ENCODE measurements at regions not wholly inside any gene's neighbourhood (a gene's known extent, or its start where the extent isn't known, plus 50 kb on each side); places are given as distances from the start of the nearest gene placed in this dataset.

DNA sequence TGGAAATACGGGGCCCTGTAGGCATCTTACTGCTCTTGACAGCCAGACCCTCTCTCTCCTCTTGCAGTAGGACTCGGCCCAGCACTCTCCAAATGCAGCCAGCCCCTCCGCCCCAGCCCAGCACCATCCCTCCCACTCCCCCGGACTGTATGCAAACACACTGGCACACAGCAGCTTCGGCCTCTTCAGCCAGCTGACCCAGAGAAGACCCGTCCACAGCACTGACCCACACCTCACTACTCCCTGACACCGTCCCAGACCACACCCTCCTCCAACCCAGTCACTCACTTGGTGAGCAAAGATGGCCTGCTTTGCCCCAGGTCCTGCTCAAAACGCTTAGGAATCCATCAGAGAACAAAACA, 164.6 kb downstream of the IGLL1 start:
- Histone ChIP-seq H3K27ac (ENCODE audit: low read depth in 1 of 2, low read length in 2 of 2) (no peak overlapping the region), H3K27me3 (ENCODE audit: control insufficient read depth in 2 of 2, insufficient read depth in 2 of 2, low read length in 2 of 2) (no peaks in the 10 kb centered on the region), H3K9me3 (replicated peaks in 1 of 2; ENCODE audit: control insufficient read depth in 1 of 2, insufficient read depth in 1 of 2, low read length in 2 of 2) (no peaks in the 10 kb centered on the region), H3K4me1 (ENCODE audit: control insufficient read depth in 1 of 2, insufficient read depth in 2 of 2, low read length in 2 of 2) (no peaks in the 10 kb centered on the region), H3K4me2 (replicated peaks; ENCODE audit: extremely low read depth, low read length, poor library complexity, severe bottlenecking) (no peak overlapping the region), H3K36me3 (replicated peaks in 1 of 2; ENCODE audit: control insufficient read depth in 1 of 2, insufficient read depth in 2 of 2, low read length in 2 of 2) (no peaks in the 10 kb centered on the region), H2AFZ (ENCODE audit: insufficient read depth, low read depth, low read length, poor library complexity, severe bottlenecking) (no peak overlapping the region), H3K79me2 (ENCODE audit: insufficient read depth, low read length) (no peaks in the 10 kb centered on the region), H3K4me3 (replicated peaks in 1 of 3; ENCODE audit: low read depth in 2 of 3, low read length in 3 of 3) (no peak overlapping the region), H3K9ac (ENCODE audit: insufficient read depth, low read length, poor library complexity, severe bottlenecking) (no peak overlapping the region), H4K20me1 (ENCODE audit: insufficient read depth, low read length) (no peaks in the 10 kb centered on the region)
- TF ChIP-seq, protein P1, sequence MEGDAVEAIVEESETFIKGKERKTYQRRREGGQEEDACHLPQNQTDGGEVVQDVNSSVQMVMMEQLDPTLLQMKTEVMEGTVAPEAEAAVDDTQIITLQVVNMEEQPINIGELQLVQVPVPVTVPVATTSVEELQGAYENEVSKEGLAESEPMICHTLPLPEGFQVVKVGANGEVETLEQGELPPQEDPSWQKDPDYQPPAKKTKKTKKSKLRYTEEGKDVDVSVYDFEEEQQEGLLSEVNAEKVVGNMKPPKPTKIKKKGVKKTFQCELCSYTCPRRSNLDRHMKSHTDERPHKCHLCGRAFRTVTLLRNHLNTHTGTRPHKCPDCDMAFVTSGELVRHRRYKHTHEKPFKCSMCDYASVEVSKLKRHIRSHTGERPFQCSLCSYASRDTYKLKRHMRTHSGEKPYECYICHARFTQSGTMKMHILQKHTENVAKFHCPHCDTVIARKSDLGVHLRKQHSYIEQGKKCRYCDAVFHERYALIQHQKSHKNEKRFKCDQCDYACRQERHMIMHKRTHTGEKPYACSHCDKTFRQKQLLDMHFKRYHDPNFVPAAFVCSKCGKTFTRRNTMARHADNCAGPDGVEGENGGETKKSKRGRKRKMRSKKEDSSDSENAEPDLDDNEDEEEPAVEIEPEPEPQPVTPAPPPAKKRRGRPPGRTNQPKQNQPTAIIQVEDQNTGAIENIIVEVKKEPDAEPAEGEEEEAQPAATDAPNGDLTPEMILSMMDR (IDR thresholded peaks at IDR 0.05): no peak
- Mint-ChIP-seq H3K27me3 (ENCODE audit: low read depth in 3 of 3) (peaks cover 2% of the 10 kb centered on the region in 3 donors), H3K4me1 (peaks cover 5% of the 10 kb centered on the region), H3K27ac (no peak overlapping the region), H3K9me3 (no peaks in the 10 kb centered on the region), H3K36me3 (no peaks in the 10 kb centered on the region), H3K4me3 (no peak overlapping the region)
- intact Hi-C loops (cut with micrococcal nuclease): no loop called here
- no peak for DNase-seq
- WGBS (ENCODE audit: insufficient coverage): 79% methylated on average over 8 of the region's 8 CpGs

DNA sequence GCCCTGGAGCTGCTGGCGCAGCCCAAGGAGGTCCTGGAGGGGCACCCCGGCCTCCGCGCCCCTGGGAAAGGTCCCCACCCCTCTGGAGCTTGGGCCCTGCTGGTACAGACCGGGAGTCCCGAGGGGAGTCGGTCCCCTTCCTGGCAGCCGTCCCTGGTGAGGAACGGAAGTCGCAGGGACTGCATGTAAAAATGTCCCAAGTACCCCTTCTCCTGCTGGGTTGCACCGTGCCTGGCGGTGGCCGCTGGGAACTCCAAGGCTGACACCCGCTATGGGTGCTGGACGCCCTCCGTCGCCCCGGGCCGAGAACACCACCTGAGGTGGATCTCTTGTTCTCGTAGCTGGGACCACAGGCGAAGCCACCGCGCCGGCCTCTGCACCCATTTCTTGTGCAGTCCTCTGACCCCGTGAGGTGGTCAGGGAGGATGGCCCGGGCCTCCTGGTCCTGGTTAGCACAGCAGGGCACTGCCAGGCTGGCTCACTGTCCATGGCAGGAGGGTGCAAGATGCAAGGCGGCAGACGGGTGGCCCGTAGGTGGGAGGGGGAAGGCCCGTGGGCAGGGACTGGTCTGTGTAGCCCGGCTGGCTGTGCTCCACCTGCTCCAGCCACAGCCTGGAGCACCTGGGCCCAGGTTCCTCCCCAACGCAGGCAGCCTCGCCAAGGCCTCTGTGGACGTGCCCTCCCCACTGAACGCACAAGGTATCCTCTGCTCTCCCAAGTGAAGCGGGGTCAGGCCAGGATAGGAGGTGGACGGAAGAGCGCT, 165.2 kb downstream of the IGLL1 start:
- Mint-ChIP-seq H3K27ac (peak overlapping the region in 1 of 7 donors; percentile 22), H3K36me3 (no peaks in the 10 kb centered on the region), H3K4me3 (no peak overlapping the region), H3K9me3 (no peaks in the 10 kb centered on the region), H3K4me1 (peaks cover 5% of the 10 kb centered on the region), H3K27me3 (ENCODE audit: low read depth in 3 of 3) (peaks cover 2% of the 10 kb centered on the region in 3 donors)
- Histone ChIP-seq H3K27ac (ENCODE audit: low read depth in 1 of 2, low read length in 2 of 2) (no peak overlapping the region), H3K4me2 (replicated peaks; ENCODE audit: extremely low read depth, low read length, poor library complexity, severe bottlenecking) (no peak overlapping the region), H4K20me1 (ENCODE audit: insufficient read depth, low read length) (no peaks in the 10 kb centered on the region), H2AFZ (ENCODE audit: insufficient read depth, low read depth, low read length, poor library complexity, severe bottlenecking) (no peak overlapping the region), H3K9me3 (replicated peaks in 1 of 2; ENCODE audit: control insufficient read depth in 1 of 2, insufficient read depth in 1 of 2, low read length in 2 of 2) (no peaks in the 10 kb centered on the region), H3K79me2 (ENCODE audit: insufficient read depth, low read length) (no peaks in the 10 kb centered on the region), H3K27me3 (ENCODE audit: control insufficient read depth in 2 of 2, insufficient read depth in 2 of 2, low read length in 2 of 2) (no peaks in the 10 kb centered on the region), H3K36me3 (replicated peaks in 1 of 2; ENCODE audit: control insufficient read depth in 1 of 2, insufficient read depth in 2 of 2, low read length in 2 of 2) (no peaks in the 10 kb centered on the region), H3K4me1 (ENCODE audit: control insufficient read depth in 1 of 2, insufficient read depth in 2 of 2, low read length in 2 of 2) (no peaks in the 10 kb centered on the region), H3K4me3 (replicated peaks in 1 of 3; ENCODE audit: low read depth in 2 of 3, low read length in 3 of 3) (no peak overlapping the region), H3K9ac (ENCODE audit: insufficient read depth, low read length, poor library complexity, severe bottlenecking) (no peak overlapping the region)
- intact Hi-C loops (cut with micrococcal nuclease): no loop called here
- WGBS (ENCODE audit: insufficient coverage): 93% methylated on average over 36 of the region's 38 CpGs
- no peak for DNase-seq
- TF ChIP-seq, protein P1 (IDR thresholded peaks at IDR 0.05): no peak
